Spleen (tissue), 11 donors: ENCODE measurements at regions not wholly inside any gene's neighbourhood (a gene's known extent, or its start where the extent isn't known, plus 50 kb on each side); places are given as distances from the start of the nearest gene placed in this dataset.
"Not testable (repeated sequence)": the region's sequence is repeated elsewhere in the genome, so short reads cannot be mapped to it uniquely, and the experiment has no call there.

Experiments
- DNase-seq: peaks from one replicate; pipeline ENCODE4 v3.0.0-alpha.2; 2020
- H3K27ac ChIP-seq, 8 donors: fragments of 200-600 bp; sonication (generic) in 7 of 8; 1 replicate in 4 of 8; 2 replicates in 4 of 8; pipeline versions ENCODE4 v1.5.0 to v1.8.0; 2016 to 2021; ENCODE audit warnings: inconsistent platforms in 4 of 8, mild to moderate bottlenecking in 4 of 8, moderate library complexity in 1 of 8
- H3K27me3 ChIP-seq, 7 donors: fragments of 200-600 bp; sonication (generic) in 6 of 7; replicated peaks in 1 of 7; 1 replicate in 4 of 7; 2 replicates in 3 of 7; pipeline versions ENCODE4 v1.5.0 to v1.8.0; 2016 to 2021; ENCODE audit warnings: inconsistent platforms in 3 of 7, mild to moderate bottlenecking in 1 of 7
- H3K36me3 ChIP-seq, 6 donors: fragments of 200-600 bp; sonication (generic) in 5 of 6; 1 replicate in 4 of 6; 2 replicates in 2 of 6; pipeline versions ENCODE4 v1.5.0 to v1.8.0; 2016 to 2021; ENCODE audit warnings: inconsistent platforms in 2 of 6
- H3K4me1 ChIP-seq, 6 donors: fragments of 200-600 bp; sonication (generic) in 5 of 6; 1 replicate in 3 of 6; 2 replicates in 3 of 6; pipeline versions ENCODE4 v1.5.0 to v1.8.0; 2016 to 2021; ENCODE audit warnings: inconsistent platforms in 3 of 6
- H3K4me3 ChIP-seq, 8 donors: fragments of 200-600 bp; sonication (generic) in 7 of 8; 1 replicate in 4 of 8; 2 replicates in 4 of 8; pipeline versions ENCODE4 v1.5.0 to v1.8.0; 2016 to 2021; ENCODE audit warnings: inconsistent platforms in 4 of 8, mild to moderate bottlenecking in 4 of 8, moderate library complexity in 2 of 8
- H3K9me3 ChIP-seq, 8 donors: fragments of 200-600 bp; sonication (generic) in 7 of 8; 1 replicate in 4 of 8; 2 replicates in 4 of 8; pipeline versions ENCODE4 v1.5.0 to v1.8.0; 2016 to 2021; ENCODE audit warnings: inconsistent platforms in 4 of 8
- POLR2A ChIP-seq, 3 donors: fragments of 450-650 bp; IDR thresholded peaks; one replicate each; pipeline ENCODE4 v1.5.1; 2017; ENCODE audit warnings: antibody characterized with exemption in 3 of 3, mild to moderate bottlenecking in 1 of 3
- POLR2AphosphoS5 ChIP-seq, 3 donors: sonication (generic); formaldehyde crosslinking; IDR thresholded peaks; one replicate each; pipeline ENCODE4 v1.5.1; 2017; ENCODE audit warnings: antibody characterized with exemption in 3 of 3
- WGBS, 5 donors: extraction: QIAGEN DNeasy Blood & Tissue Kit in 3 of 5; methylation state at CpG; one replicate each; pipeline versions ENCODE4 v1.1.5 to v1.1.7; 2013 to 2018; 5-methylcytosine and 5-hydroxymethylcytosine counted together
- intact Hi-C: fragments of 100-400 bp; cut with DNase I; formaldehyde crosslinking; loops from one replicate; pipeline ENCODE4 v1.15.0; 2023; ENCODE audit warnings: low total_unique reads
- TF ChIP-seq, protein P1 (sequence below), 11 experiments: fragments of 200-600 bp in 7 of 11; fragments of 450-650 bp in 4 of 11; sonication (generic) in 4 of 11; IDR thresholded peaks in 8 of 11; conservative IDR thresholded peaks in 3 of 11; 1 replicate in 7 of 11; 2 replicates in 4 of 11; pipeline versions ENCODE4 v1.4.0 to v1.8.0; 2016 to 2021; ENCODE audit warnings: antibody characterized with exemption in 11 of 11, inconsistent platforms in 4 of 11, mild to moderate bottlenecking in 1 of 11
- donor health status: healthy with polysubstance abuse.
- donor health status: DM: no; HTN: no; CAD: no; lungs with moderate emphysema.
- donor health status: DM: no; HTN: no; CAD: no.
- donor health status: Bipolar disorder and iron deficiency.
- donor health status: healthy.
- donor health status: DM: no; HTN: no; CAD: no.
- donor health status: DM: yes; HTN: yes; CAD: no.

DNA sequence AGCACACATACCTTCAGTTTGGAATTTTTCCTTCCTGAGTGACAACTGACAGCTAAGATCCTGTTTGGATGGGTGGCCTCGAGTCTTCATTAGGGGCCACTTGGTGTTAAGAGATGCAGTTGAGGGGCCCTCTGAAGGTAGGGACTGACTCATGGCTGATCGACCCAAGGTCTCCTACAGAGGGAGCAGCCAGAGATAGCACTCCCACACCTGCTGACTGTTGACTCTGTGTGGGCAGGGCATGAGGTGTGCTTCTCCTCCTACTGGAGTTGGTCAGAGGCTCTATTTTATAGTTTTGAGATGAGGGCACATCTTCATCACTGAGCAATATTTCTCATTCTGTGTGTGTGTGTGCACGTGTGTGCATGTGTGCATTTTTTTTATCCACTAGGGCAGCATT lies 378.8 kb upstream of the PODXL start:
- H3K27ac ChIP-seq, result no peak overlapping the region
- intact Hi-C loops, result no loop called here
- H3K27me3 ChIP-seq, result peaks cover 0 to 11% (median 0%) of the 10 kb centered on the region in 7 donors
- H3K4me3 ChIP-seq, result no peak overlapping the region
- no peaks in the 10 kb centered on the region for H3K4me1 ChIP-seq
- DNase-seq, result no peak
- TF ChIP-seq, protein P1, sequence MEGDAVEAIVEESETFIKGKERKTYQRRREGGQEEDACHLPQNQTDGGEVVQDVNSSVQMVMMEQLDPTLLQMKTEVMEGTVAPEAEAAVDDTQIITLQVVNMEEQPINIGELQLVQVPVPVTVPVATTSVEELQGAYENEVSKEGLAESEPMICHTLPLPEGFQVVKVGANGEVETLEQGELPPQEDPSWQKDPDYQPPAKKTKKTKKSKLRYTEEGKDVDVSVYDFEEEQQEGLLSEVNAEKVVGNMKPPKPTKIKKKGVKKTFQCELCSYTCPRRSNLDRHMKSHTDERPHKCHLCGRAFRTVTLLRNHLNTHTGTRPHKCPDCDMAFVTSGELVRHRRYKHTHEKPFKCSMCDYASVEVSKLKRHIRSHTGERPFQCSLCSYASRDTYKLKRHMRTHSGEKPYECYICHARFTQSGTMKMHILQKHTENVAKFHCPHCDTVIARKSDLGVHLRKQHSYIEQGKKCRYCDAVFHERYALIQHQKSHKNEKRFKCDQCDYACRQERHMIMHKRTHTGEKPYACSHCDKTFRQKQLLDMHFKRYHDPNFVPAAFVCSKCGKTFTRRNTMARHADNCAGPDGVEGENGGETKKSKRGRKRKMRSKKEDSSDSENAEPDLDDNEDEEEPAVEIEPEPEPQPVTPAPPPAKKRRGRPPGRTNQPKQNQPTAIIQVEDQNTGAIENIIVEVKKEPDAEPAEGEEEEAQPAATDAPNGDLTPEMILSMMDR (IDR thresholded peaks at IDR 0.05 in 8 of 11, conservative IDR thresholded peaks at IDR 0.05 in 3 of 11), result no peak
- TF ChIP-seq POLR2AphosphoS5 (IDR thresholded peaks at IDR 0.05) (no peak), POLR2A (IDR thresholded peaks at IDR 0.05) (no peak)
- no peaks in the 10 kb centered on the region for H3K36me3 ChIP-seq
- WGBS, 5 donors, result 60 to 82% (median 67%) methylated on average over 3 of the region's 3 CpGs
- no peaks in the 10 kb centered on the region for H3K9me3 ChIP-seq

DNA sequence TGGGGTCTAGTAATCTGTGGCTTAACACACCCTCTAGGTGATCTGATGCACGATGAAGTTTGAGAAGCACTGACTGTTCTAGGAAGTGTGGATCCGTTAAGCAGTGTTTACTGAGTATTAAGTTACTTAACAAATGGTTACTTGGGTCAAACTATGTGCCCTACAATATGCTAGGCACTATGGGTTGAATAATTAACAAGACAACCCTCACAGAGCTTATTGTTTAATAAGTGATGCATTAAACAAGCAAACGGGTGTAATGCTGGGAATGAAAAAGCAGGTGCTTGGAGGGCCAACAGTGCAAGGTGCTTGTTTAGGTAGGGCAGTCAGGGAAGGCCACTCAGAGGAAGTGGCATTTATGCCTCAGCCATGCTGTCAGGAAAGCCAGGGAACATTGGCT lies 378.0 kb upstream of the PODXL start:
- DNase-seq, result no peak
- Histone ChIP-seq H3K27ac (no peak overlapping the region), H3K27me3 (peaks cover 0 to 15% (median 0%) of the 10 kb centered on the region in 7 donors), H3K4me1 (no peaks in the 10 kb centered on the region), H3K4me3 (no peak overlapping the region), H3K36me3 (no peaks in the 10 kb centered on the region), H3K9me3 (no peaks in the 10 kb centered on the region)
- intact Hi-C loops, result no loop called here
- WGBS, 5 donors, result 58 to 80% (median 69%) methylated on average over 3 of the region's 3 CpGs
- TF ChIP-seq POLR2A (IDR thresholded peaks at IDR 0.05), result no peak
- TF ChIP-seq POLR2AphosphoS5 (IDR thresholded peaks at IDR 0.05), result no peak
- TF ChIP-seq, protein P1 (IDR thresholded peaks at IDR 0.05 in 8 of 11, conservative IDR thresholded peaks at IDR 0.05 in 3 of 11), result no peak

DNA sequence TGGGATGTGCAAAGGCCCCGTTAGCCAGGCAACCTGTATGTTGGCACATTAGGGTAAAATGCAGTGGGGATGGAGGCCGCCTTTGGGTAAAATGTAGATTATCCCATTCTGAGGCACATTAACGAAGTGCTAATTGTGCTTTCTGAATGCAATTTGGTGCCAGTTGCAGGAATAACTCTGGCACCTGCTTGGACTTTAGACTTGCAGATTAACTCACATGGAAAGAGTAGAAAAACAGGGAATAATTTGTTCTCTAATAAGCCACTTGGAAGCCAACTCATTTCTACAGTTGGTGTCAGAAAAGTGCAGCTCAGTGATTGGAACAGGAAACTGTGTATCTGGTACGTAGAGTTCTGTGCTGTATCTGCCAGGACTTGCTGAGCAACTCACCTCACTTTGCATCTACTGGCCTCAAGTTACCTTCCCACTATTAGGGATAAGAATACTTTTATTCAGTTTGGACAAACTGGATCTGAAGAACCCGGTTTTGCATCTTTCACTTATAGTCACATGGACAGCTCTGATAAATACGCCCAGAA lies 377.4 kb upstream of the PODXL start:
- H3K27ac ChIP-seq, result no peak overlapping the region
- 62 to 73% (median 70%) methylated on average over 6 of the region's 6 CpGs for WGBS, 5 donors
- H3K9me3 ChIP-seq, result no peaks in the 10 kb centered on the region
- DNase-seq, result no peak
- no peak overlapping the region for H3K4me3 ChIP-seq
- H3K4me1 ChIP-seq, result no peaks in the 10 kb centered on the region
- peaks cover 0 to 20% (median 0%) of the 10 kb centered on the region in 7 donors for H3K27me3 ChIP-seq
- TF ChIP-seq POLR2AphosphoS5 (IDR thresholded peaks at IDR 0.05) (no peak), POLR2A (IDR thresholded peaks at IDR 0.05) (no peak)
- TF ChIP-seq, protein P1 (IDR thresholded peaks at IDR 0.05 in 8 of 11, conservative IDR thresholded peaks at IDR 0.05 in 3 of 11), result no peak
- intact Hi-C loops, result no loop called here
- no peaks in the 10 kb centered on the region for H3K36me3 ChIP-seq

DNA sequence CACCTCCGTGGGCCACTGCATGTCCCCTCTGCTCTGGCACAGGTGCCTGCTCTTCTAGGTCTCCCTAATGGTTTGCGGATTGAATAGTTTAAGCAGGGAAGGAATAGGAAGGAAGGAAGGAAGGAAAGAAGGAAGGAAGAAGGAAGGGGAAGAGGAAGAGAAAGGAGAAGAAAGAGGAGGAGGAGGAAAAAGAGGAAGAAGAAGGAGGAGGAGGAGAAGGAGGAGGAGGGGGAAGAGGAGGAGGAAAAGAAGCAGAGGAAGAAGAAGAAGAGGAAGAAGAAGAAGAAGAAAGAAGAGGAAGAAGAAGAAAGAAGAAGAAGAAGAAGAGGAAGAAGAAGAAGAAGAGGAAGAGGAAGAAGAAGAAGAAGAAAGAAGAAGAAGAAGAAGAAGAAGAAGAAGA lies 376.8 kb upstream of the PODXL start:
- DNase-seq, H3K4me1 ChIP-seq, H3K36me3 ChIP-seq, H3K27ac ChIP-seq, H3K9me3 ChIP-seq, H3K4me3 ChIP-seq, intact Hi-C loops: not testable (repeated sequence)
- WGBS, 5 donors, result 82 to 93% (median 90%) methylated on average over 2 of the region's 2 CpGs
- peaks cover 0 to 22% (median 0%) of the 10 kb centered on the region in 7 donors for H3K27me3 ChIP-seq

DNA sequence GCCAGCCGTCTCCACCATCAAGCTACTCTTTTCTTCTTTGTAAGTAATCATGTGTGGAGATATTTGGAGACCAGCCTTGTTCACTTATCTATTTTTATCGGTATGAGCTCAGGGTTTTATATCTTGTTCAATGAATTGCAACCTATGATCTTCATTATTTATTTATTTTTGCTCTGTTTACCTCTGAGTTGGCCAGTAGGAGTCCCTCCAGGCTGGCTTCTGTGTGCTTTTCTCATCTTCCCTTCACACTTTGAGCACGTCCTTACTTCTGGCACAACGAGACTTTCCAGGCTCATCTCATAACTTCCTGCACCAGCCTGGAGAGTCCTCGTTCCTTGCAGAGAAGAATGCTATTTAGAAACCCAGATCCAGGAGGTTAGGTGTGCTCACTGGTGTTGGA lies 375.8 kb upstream of the PODXL start:
- intact Hi-C loops, result no loop called here
- Histone ChIP-seq H3K4me3 (no peak overlapping the region), H3K27ac (no peak overlapping the region), H3K9me3 (no peaks in the 10 kb centered on the region), H3K36me3 (no peaks in the 10 kb centered on the region), H3K4me1 (no peaks in the 10 kb centered on the region), H3K27me3 (peaks cover 0 to 30% (median 0%) of the 10 kb centered on the region in 7 donors)
- 61 to 74% (median 70%) methylated on average over 5 of the region's 5 CpGs for WGBS, 5 donors
- no peak for DNase-seq
- TF ChIP-seq POLR2AphosphoS5 (IDR thresholded peaks at IDR 0.05), result no peak
